ENCODE measurements at regions not wholly inside any gene's neighbourhood (a gene's known extent, or its start where the extent isn't known, plus 50 kb on each side); places are given as distances from the start of the nearest gene placed in this dataset.
"Not testable (repeated sequence)": the region's sequence is repeated elsewhere in the genome, so short reads cannot be mapped to it uniquely, and the experiment has no call there.

- not testable (repeated sequence) for TF ChIP-seq EZH2 (IDR thresholded peaks at IDR 0.05; ENCODE audit: borderline replicate concordance, insufficient read depth, low read depth, low read length, poor library complexity, severe bottlenecking); CTCF (IDR thresholded peaks at IDR 0.05)
Measured at GRCh38 chr17:62139690-62140354, 74.7 kb upstream of the MED13 start.

Measured in B cell (primary cell).